ENCODE measurements at regions not wholly inside any gene's neighbourhood (a gene's known extent, or its start where the extent isn't known, plus 50 kb on each side); places are given as distances from the start of the nearest gene placed in this dataset.

- Histone ChIP-seq H3K9me3 (ENCODE audit: control insufficient read depth in 2 of 3, insufficient read depth in 1 of 3, low read length in 3 of 3) (no peaks in the 10 kb centered on the region), H3K4me1 (ENCODE audit: control insufficient read depth in 2 of 3, insufficient read depth in 2 of 3, low read depth in 1 of 3, low read length in 3 of 3) (peaks cover 0 to 3% (median 2%) of the 10 kb centered on the region in 3 donors), H3K27me3 (ENCODE audit: control insufficient read depth, insufficient read depth, low read length) (no peaks in the 10 kb centered on the region), H3K27ac (ENCODE audit: low read depth in 2 of 2, low read length in 2 of 2) (no peak overlapping the region), H3K4me3 (ENCODE audit: low read length in 3 of 3) (no peak overlapping the region), H3K36me3 (ENCODE audit: control insufficient read depth in 2 of 3, insufficient read depth in 3 of 3, low read length in 3 of 3) (no peaks in the 10 kb centered on the region), H3K9ac (ENCODE audit: low read length in 3 of 3) (no peak overlapping the region)
- FAIRE-seq (no peak), DNase-seq (no peak)
- TF ChIP-seq CTCF (IDR thresholded peaks at IDR 0.05; ENCODE audit: borderline replicate concordance, extremely low read depth, insufficient read depth) = no peak
- intact Hi-C loops (cut with DNase I) = no loop called here
These were observed 77.5 kb upstream of the SPATA31D4 start for GRCh38 chr9:81850724-81851123.

- H3K9ac ChIP-seq (ENCODE audit: low read length in 3 of 3) = no peak overlapping the region
- no peak overlapping the region for H3K27ac ChIP-seq (ENCODE audit: low read depth in 2 of 2, low read length in 2 of 2)
- intact Hi-C loops (cut with DNase I) = no loop called here
- DNase-seq (no peak), FAIRE-seq (no peak)
- H3K36me3 ChIP-seq (ENCODE audit: control insufficient read depth in 2 of 3, insufficient read depth in 3 of 3, low read length in 3 of 3) = no peaks in the 10 kb centered on the region
- no peaks in the 10 kb centered on the region for H3K27me3 ChIP-seq (ENCODE audit: control insufficient read depth, insufficient read depth, low read length)
- no peak overlapping the region for H3K4me3 ChIP-seq (ENCODE audit: low read length in 3 of 3)
- no peaks in the 10 kb centered on the region for H3K9me3 ChIP-seq (ENCODE audit: control insufficient read depth in 2 of 3, insufficient read depth in 1 of 3, low read length in 3 of 3)
- H3K4me1 ChIP-seq (ENCODE audit: control insufficient read depth in 2 of 3, insufficient read depth in 2 of 3, low read depth in 1 of 3, low read length in 3 of 3) = peaks cover 0 to 3% (median 2%) of the 10 kb centered on the region in 3 donors
- TF ChIP-seq CTCF (IDR thresholded peaks at IDR 0.05; ENCODE audit: borderline replicate concordance, extremely low read depth, insufficient read depth) = no peak
These were observed 76.9 kb upstream of the SPATA31D4 start for GRCh38 chr9:81851340-81851739.

- no peak for DNase-seq
- H3K36me3 ChIP-seq (ENCODE audit: control insufficient read depth in 2 of 3, insufficient read depth in 3 of 3, low read length in 3 of 3) = no peaks in the 10 kb centered on the region
- intact Hi-C loops (cut with DNase I) = no loop called here
- no peak for FAIRE-seq
- no peak overlapping the region for H3K27ac ChIP-seq (ENCODE audit: low read depth in 2 of 2, low read length in 2 of 2)
- no peaks in the 10 kb centered on the region for H3K9me3 ChIP-seq (ENCODE audit: control insufficient read depth in 2 of 3, insufficient read depth in 1 of 3, low read length in 3 of 3)
- H3K27me3 ChIP-seq (ENCODE audit: control insufficient read depth, insufficient read depth, low read length) = no peaks in the 10 kb centered on the region
- H3K4me3 ChIP-seq (ENCODE audit: low read length in 3 of 3) = no peak overlapping the region
- TF ChIP-seq CTCF (IDR thresholded peaks at IDR 0.05; ENCODE audit: borderline replicate concordance, extremely low read depth, insufficient read depth) = no peak
- no peak overlapping the region for H3K9ac ChIP-seq (ENCODE audit: low read length in 3 of 3)
- peaks cover 0 to 2% (median 0%) of the 10 kb centered on the region in 3 donors for H3K4me1 ChIP-seq (ENCODE audit: control insufficient read depth in 2 of 3, insufficient read depth in 2 of 3, low read depth in 1 of 3, low read length in 3 of 3)
These were observed 75.4 kb upstream of the SPATA31D4 start for GRCh38 chr9:81852820-81853219.

- Histone ChIP-seq H3K9me3 (ENCODE audit: control insufficient read depth in 2 of 3, insufficient read depth in 1 of 3, low read length in 3 of 3) (no peaks in the 10 kb centered on the region), H3K27ac (ENCODE audit: low read depth in 2 of 2, low read length in 2 of 2) (no peak overlapping the region), H3K4me1 (ENCODE audit: control insufficient read depth in 2 of 3, insufficient read depth in 2 of 3, low read depth in 1 of 3, low read length in 3 of 3) (peaks cover 0 to 2% (median 0%) of the 10 kb centered on the region in 3 donors), H3K9ac (ENCODE audit: low read length in 3 of 3) (no peak overlapping the region), H3K27me3 (ENCODE audit: control insufficient read depth, insufficient read depth, low read length) (no peaks in the 10 kb centered on the region), H3K36me3 (ENCODE audit: control insufficient read depth in 2 of 3, insufficient read depth in 3 of 3, low read length in 3 of 3) (no peaks in the 10 kb centered on the region), H3K4me3 (ENCODE audit: low read length in 3 of 3) (no peak overlapping the region)
- intact Hi-C loops (cut with DNase I) = no loop called here
- no peak for TF ChIP-seq CTCF (IDR thresholded peaks at IDR 0.05; ENCODE audit: borderline replicate concordance, extremely low read depth, insufficient read depth)
- DNase-seq (no peak), FAIRE-seq (no peak)
These were observed 72.7 kb upstream of the SPATA31D4 start for GRCh38 chr9:81855538-81855937.
